HG03565 (cell line): ENCODE measurements at regions not wholly inside any gene's neighbourhood (a gene's known extent, or its start where the extent isn't known, plus 50 kb on each side); places are given as distances from the start of the nearest gene placed in this dataset.

ENCODE experiments used
- ATAC-seq: cut with Tn5 transposase; IDR thresholded peaks from one replicate; pipeline ENCODE4 v1.9.1; 2021; ENCODE audit warnings: mild to moderate bottlenecking, moderate library complexity; ENCODE audit not compliant: unreplicated experiment

DNA sequence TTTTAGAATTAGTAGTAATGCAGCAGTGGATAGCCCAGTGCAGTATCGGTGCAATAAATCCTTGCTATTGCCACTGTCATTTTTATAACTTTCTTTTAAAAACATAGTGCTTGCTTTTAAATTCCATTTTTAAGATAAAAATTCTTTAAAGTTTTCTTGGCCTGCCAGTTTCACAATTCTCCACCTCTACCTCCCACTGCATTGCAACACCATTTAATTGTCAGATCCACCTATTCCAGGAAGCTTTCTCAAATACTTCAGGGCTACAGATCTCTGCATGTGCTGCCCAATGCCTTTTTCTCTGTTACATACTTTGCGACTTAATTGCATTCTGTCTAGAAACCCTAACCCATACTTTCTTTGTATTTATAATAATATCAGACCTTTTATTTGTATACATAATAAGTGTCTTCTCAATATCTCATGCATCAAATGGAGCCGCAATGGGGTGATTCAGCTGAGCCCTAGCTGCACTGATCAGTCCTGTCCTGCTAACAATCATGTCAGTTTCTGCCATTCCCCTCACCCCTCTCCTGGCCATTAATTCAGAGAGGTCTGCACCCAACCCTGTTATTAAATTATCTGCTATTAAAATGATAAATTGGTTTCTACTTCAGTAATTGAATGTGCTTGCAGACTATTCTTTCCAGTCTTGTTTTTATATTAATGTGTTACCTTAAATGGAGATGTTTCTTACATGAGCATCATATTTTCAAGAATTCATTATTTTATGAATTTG is 193.1 kb downstream of the SLIT2 start:
- ATAC-seq = no peak

DNA sequence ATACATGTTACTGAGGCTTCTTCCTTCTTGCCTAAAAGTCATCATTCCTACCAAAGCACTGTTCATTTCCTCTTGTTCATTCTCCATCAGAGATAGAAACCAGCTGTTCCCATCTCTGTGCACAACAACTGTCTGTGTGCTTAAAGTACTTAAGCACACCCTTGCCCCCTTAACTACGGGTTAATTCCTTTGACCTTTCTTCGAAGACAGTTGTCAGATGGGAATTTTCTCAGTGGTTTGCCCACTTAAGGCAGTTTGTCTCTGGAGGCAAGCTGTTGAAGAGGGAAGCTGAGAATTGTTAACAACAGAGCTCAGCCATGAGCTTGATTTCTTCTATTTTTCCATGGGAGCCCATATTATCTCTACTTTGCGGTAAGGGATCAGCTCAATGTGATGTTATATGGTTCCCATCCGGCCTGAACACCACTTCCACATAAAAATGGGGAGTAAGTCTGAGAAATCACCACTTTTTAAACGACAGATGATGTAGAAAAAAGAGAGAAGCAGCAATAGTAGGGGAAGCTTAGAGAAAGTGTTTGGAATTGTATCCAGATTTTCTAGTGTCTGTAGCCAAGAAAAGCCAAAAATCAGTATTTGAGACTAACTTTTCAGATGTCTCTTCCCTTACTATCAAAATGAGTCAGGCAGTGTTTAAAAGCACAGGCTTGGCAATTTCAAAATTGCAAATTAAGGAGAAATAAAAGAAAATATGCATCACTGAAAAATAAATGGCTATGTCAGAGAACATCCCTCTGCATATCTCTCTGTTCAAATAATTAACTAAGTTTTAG is 194.4 kb downstream of the SLIT2 start:
- no peak for ATAC-seq

DNA sequence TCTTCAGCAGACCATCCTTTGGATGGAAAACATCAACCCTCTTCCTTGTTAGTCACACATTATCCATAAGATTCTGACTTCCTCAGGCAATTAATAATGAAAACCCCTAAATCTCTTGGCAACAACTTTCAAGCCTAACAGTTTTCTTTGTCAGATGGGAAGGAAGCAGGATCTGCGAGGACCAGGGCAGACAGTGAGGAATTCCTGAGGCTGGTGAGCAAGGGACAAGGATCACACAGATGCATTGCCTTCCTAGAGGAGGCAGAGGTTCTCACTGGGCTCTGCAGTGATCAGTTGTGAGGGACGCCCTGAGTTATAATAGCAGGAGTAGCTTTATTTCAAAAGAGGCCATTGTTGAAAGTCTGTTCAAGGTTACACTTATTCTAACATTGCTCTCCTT is 195.4 kb downstream of the SLIT2 start:
- no peak for ATAC-seq

DNA sequence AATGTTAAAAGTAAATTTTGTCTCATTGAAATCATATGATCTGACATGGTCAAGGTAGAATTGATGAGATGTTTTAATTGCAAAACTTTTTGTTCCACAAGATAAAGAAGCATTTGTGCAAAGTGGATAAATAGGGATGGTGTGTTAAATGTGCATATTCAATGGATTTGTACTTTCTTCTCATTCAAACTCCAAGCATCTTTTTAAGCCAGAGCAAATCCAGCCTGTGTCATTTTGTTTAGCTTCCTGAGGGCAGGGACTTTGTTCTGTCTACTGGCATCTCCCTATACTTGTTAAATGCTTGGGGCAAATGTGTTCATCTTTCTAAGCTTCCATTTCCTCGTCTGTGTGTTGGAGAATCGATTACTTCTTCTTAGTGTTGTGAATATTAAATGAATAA is 200.3 kb downstream of the SLIT2 start:
- no peak for ATAC-seq

DNA sequence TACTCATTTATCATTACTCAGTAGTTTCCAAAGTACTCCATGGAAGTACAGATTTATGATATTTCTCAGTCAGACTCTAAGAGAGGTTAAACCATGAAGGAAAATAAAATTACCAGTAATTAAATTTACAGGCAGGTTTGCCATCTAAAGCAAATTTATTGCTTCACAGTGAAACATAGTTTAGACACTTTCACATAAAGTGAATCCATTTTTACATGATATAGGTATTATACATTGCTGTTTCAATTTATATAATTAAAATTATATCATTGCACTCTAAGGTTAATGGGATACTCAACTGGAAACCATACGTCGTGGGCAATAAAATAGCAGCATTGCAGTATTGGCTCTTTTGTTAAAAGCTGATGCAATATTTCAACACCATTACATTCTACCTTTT is 202.8 kb downstream of the SLIT2 start:
- ATAC-seq = no peak

DNA sequence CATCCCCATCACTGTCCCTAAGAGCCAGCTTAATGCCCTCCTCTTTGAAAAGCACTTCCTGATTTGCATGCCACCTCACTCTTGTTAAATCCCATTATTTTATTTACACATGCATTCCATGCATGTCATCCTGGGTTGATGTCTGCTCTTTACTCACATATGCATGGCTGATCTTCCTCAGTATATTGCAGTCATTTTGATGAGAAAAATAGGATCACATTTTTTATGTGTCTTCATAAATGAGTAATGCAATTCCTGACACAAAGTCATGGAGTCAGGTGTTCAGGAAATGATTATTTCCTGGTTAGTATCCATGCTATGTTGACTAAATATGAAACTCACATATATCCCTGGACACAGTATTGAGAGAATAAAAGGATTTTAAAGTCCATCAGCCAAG is 204.7 kb downstream of the SLIT2 start:
- no peak for ATAC-seq

GRCh38 chr4:20462426-20463175 is 210.9 kb downstream of the SLIT2 start:
- no peak for ATAC-seq

DNA sequence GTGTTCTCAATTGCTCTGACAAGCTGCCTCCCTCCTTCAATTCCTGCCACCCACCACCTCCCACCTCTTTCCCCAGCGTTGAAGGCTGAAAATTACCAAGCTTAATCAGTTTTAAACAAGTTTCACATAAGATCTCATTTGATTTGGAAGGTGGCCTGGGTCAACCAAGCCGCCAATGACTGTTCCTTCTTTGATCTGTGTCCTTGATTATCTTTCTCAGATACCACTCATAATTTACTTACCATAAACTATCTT is 211.4 kb downstream of the SLIT2 start:
- no peak for ATAC-seq

DNA sequence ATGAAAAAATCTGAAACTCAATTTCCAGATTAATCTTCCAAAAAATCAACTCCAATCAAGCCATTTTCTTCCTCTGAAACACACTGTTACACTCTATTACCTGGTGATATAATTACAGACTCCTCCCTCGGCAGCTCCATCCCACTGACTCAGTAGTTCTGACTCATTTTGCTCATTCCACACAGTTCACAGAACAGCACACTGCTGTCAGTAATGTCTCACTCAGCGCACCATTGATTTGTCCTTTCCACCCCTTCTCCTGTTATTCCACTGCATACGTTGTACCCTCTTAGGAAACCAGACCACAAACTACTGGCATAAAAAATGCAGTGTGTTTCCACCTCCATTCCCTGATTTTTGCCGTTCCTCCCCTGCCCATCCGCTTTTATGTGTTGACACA is 212.7 kb downstream of the SLIT2 start:
- no peak for ATAC-seq

DNA sequence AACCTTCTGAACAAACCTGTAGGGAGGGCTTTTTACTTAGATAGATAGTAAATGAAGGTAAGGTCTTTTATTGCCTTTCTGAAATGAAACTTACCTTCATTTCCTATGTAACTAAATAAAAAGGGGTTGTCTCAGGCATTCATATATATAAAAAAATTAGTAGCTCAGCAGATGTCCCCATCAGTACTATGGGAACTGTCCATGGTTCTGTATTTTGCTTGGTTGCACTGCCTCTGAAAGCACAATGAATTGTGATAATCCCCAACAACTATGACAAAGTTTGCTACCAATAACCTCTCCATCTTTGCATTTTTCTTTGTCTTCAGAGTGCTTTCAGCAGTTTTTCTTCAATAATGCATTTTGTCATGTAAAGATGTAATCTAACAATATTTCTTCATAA is 222.4 kb downstream of the SLIT2 start:
- ATAC-seq = no peak

GRCh38 chr4:20478412-20478811 is 221.8 kb upstream of the PACRGL start:
- no peak for ATAC-seq

DNA sequence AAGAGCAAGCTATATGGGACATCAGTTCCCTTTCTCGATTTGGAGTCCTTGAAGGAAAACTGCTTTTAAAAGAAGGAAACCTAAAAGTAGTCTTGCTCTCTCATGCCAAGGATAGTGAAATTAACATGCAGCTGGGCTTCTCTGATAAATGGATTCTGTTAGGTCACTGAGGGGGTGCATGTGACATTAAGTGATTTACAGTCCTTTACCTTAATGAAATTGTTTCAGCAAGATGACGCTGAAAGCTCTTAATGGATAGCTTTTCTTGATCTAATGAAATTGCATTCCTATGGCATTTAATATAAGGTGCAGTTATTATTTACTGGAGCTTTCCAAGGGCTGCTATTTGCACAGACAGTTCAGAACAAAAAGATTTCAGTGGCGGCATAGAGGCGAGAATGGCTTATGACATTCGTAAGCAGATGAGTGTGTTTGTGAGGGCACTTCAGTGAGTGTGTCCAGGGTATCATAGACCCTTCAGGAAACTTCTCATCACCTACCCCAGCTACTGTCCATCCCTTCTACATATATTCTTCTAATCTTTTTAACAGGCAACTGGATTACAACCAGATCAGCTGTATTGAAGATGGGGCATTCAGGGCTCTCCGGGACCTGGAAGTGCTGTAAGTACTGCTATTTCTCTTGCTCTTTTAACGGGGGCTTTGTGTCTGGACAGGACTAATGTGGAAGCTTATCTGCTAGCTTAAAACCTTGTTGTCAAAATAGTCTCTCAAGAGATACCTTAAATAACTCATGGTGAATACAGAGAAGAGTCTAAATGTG is 219.9 kb upstream of the PACRGL start:
- ATAC-seq = no peak

GRCh38 chr4:20483416-20483815 is 216.8 kb upstream of the PACRGL start:
- ATAC-seq = no peak

- no peak for ATAC-seq
Observed at GRCh38 chr4:20486433-20486832, 213.8 kb upstream of the PACRGL start.

- no peak for ATAC-seq
Observed at GRCh38 chr4:20487446-20487845, 212.8 kb upstream of the PACRGL start.

DNA sequence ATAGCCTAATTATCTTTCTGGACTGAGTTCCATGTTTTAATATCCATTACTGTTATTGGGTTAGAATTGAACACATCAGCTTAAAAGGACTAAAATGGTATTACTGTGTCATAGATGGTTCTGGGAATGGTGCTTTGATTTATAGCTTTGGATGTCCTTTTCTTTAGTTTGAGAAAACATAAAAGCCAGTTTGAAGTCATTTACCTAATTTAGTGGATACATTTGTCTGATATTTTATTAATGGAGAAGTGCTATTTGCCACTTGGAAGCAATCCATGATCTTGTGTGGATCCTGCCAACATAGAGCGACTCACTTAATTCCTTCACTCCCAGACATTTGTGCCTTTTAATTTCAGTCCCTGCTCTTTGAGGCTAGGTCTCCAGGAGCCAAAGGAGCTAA is 212.4 kb upstream of the PACRGL start:
- no peak for ATAC-seq

DNA sequence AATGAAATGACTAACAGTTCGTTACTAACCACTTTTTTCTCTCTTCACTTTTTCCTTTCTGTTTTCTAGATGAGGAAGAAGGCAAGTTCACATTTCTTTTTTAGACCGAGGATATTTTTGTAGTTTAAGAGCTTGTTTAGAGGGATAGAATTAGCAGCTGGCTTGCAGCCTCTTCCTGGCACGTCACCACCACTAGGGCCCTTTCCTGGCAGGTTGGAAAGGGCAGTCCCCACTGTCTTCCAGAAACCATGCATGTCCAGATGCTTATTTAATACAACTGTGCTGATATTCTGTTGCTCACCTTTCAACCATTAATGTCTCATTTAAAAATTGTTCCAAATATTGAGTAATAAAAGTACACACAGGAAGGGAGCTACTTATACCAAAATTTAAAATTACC is 209.5 kb upstream of the PACRGL start:
- ATAC-seq = no peak

GRCh38 chr4:20493761-20494353 is 206.4 kb upstream of the PACRGL start:
- no peak for ATAC-seq

GRCh38 chr4:20496068-20496467 is 204.2 kb upstream of the PACRGL start:
- no peak for ATAC-seq

DNA sequence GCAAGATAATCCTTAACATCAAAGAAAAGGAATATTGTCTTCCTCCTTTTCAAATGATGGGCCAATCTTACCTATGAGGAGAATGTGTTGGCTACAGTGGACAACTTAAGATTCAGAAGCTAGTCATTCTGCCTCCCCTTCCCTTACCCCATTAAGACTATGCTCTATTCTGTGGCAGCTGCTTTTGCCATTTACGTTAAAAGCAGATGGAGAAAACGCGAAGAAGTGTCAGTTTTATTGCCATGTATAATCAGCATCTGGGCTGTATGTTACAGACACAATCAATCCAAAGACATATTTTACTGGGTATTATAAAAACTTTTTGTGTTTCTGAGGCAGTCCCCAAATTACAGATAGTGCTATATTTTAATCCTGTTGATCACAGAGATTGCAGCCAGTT is 196.1 kb upstream of the PACRGL start:
- no peak for ATAC-seq

DNA sequence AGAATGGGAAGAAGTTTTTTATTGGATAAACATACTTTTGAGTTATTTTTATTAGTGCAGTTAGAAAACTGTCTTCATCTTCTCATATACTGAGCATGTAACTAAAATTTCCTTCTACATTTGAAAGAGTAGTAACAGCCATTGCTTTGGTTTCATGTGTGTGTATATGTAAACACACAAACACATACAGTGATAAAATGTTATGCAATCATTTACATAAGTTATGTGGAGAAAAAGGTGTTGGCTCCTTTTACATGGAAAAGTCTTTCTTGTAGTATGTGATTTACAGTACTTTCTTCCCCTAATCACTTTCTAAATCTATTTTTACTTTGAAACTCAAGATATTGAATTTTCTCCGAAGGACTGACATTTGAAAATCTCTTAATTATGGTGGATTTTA is 194.3 kb upstream of the PACRGL start:
- ATAC-seq = no peak
